Stimulated activated CD8-positive, alpha-beta memory T cell treated with anti-CD3 and anti-CD28 coated beads, Interleukin-15, amount 100 ng/mL, for 48 hours (primary cell): ENCODE measurements at regions not wholly inside any gene's neighbourhood (a gene's known extent, or its start where the extent isn't known, plus 50 kb on each side); places are given as distances from the start of the nearest gene placed in this dataset.

Experiments
- DNase-seq, 2 donors: peaks; one replicate each; pipeline ENCODE4 v3.0.0-alpha.2; 2020; ENCODE audit warnings: low read depth in 2 of 2

DNA sequence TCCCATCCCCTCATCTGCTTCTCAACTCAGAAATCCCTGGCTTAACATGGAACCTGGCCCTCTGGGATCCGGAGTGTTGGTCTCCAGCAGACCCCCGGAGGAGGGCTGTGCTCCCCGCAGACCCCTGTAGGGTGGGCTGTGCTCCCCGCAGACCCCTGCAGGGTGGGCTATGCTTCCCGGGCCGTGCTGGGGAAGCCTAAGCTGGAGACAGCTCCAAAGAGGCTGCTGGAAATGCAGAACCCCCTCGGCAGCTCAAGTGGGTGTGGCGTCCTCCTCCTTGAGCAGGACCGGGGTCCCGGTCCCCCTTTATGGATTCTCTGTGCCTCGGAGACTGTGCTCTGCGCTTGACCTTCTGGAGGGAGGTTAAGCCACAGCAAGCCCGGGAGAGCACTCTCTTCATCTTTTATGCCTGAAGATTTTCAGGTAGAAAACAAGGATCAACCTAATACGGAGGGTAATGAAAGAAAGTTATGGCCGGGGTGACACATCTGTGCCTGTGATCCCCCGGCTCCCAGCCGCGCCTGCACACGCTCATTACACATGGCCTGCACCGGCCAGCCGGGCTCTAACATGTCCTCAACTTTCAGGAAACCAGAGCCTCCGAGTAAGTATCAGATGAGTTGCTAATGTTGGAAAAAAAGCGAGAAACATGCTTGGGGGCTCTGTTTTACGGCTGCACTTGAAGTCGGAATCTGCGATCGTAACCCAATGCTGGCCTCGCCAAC is 87.7 kb upstream of the ACTRT2 start:
- no peak for DNase-seq

DNA sequence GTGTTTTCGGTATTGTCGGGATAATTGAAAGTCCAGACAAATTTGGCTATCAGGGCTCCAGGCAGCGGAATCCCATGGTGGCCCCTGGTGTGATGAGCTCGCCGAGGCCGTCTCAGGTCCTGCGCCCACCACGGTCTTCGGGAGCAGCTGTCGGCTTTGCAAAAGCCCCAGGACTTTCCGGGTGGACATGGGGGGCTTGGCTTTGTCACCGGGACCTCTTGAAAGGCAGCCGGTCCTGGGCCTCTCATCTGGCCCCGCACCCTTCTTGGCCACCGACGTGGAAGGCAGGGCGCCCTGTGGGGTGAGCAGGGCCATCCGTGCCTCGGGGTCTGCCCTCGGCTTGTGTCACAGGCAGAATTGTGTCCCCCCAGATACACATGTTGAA is 87.1 kb upstream of the ACTRT2 start:
- no peak for DNase-seq

- DNase-seq, result no peak
Measured at GRCh38 chr1:2934642-2935081, 86.6 kb upstream of the ACTRT2 start.

GRCh38 chr1:2935184-2935583 is 86.1 kb upstream of the ACTRT2 start:
- no peak for DNase-seq

- no peak for DNase-seq
Measured at GRCh38 chr1:2935751-2936390, 85.4 kb upstream of the ACTRT2 start.

- no peak for DNase-seq
Measured at GRCh38 chr1:2936559-2937515, 84.4 kb upstream of the ACTRT2 start.

DNA sequence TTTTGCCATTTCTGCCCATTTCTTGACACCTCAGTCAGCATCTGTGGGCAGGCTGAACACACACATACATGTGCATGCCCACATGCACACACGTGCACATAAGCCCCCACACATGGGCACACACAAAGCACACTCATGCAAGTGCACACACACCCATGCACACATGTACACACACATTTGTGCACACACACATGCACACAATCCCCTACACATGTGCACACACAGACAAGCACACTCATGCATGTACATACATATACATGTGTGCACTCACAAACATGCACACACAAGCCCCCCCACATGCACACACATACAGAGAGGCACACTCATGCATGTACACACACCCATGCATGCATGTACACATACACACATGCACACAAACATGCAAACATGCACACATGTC is 83.5 kb upstream of the ACTRT2 start:
- DNase-seq, result no peak

- DNase-seq, result no peak
Measured at GRCh38 chr1:2939041-2939552, 82.2 kb upstream of the ACTRT2 start.

DNA sequence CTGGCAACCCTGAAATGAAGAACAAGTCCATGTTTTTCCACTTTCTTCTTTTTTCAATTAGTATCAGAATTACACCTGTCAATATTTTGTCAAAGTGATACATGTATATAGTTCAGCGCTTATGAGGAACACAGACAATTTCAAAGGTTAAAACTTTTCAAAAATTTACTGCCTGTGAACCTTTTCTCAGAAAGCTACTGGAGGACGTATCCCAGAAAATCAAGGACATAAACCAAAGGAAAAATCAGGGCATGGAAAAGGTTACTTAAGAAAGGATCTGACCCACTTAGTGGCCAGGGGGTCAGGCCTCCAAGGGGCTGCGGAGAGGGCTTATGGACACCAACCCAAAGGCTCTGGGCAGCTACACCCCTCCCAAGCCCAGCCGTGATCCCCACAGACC is 81.1 kb upstream of the ACTRT2 start:
- no peak for DNase-seq

- no peak for DNase-seq
Measured at GRCh38 chr1:2941040-2941439, 80.2 kb upstream of the ACTRT2 start.

- no peak for DNase-seq
Measured at GRCh38 chr1:2941907-2942306, 79.4 kb upstream of the ACTRT2 start.

- no peak for DNase-seq
Measured at GRCh38 chr1:2942410-2942809, 78.9 kb upstream of the ACTRT2 start.

- DNase-seq, result no peak
Measured at GRCh38 chr1:2943686-2944260, 77.5 kb upstream of the ACTRT2 start.

- DNase-seq, result no peak
Measured at GRCh38 chr1:2944705-2945104, 76.6 kb upstream of the ACTRT2 start.

- DNase-seq, result no peak
Measured at GRCh38 chr1:2945821-2946231, 75.4 kb upstream of the ACTRT2 start.

DNA sequence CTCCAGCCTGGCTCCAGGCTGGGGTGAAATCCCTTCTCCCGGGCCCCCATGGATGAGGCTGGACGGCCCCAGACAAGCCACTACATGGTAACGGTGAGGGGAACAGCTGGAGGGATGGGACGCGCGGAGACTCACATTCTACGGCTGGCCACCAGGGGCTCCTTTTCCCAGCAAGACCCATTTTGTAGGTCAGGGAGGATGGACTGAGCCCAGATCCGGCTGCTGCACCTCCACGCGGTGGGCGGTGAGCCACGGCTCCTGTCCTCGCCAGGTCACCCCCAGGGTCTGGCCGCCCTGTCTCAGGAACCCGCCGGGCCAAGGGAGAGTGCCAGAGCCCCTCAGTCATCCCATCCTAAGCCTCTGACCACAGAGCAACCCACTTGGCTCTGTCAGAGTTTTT is 75.0 kb upstream of the ACTRT2 start:
- DNase-seq, result no peak

- DNase-seq, result no peak
Measured at GRCh38 chr1:2946999-2947690, 74.1 kb upstream of the ACTRT2 start.

- DNase-seq, result no peak
Measured at GRCh38 chr1:2948001-2948750, 73.1 kb upstream of the ACTRT2 start.

DNA sequence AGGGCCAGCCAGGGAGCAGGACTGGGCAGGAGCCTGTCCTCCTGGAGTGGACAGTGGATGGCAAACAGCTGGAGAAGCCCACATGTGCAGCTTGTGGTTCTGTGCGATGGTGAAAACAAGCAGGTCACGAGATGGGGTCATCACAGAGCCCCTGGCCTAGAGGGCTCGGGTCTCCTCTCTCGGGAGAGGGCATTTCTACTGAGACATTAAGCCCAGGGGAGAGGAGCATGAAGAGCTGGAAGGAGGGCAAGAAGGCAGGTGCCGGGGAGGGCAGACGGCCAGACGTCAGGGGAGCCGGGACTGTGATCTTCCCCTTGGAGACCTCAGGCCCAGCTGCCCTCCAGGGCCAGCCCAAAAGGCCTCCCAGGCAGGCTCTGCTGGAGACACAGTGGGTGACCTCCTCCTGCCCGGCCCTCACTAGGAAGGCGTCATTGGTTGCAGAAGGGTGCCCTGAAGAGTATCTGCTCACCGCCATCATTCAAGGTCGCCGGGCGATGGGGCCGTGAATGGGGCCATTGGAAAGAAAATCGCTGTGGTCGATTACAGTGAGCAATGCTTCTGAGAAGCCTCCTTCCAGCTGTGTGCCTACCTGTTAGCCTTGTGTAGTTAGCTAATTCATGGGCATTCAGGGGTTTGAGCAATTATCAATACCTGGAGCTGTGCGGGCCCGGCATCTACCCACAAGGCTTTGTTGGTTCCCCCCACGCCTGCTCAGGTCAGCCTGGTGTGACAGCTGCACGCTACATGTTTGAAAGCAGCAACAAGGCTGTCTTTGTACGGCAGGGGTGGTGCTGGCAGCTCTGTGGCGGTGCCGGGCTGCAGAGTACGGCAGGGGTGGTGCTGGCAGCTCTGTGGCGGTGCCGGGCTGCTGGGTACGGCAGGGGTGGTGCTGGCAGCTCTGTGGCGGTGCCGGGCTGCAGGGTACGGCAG is 72.3 kb upstream of the ACTRT2 start:
- no peak for DNase-seq
